GM19463 (cell line): ENCODE measurements at regions not wholly inside any gene's neighbourhood (a gene's known extent, or its start where the extent isn't known, plus 50 kb on each side); places are given as distances from the start of the nearest gene placed in this dataset.
"Not testable (repeated sequence)": the region's sequence is repeated elsewhere in the genome, so short reads cannot be mapped to it uniquely, and the experiment has no call there.

ENCODE experiments used
- ATAC-seq: cut with Tn5 transposase; IDR thresholded peaks from one replicate; pipeline ENCODE4 v1.9.1; 2021; ENCODE audit warnings: mild to moderate bottlenecking, moderate library complexity; ENCODE audit not compliant: unreplicated experiment

DNA sequence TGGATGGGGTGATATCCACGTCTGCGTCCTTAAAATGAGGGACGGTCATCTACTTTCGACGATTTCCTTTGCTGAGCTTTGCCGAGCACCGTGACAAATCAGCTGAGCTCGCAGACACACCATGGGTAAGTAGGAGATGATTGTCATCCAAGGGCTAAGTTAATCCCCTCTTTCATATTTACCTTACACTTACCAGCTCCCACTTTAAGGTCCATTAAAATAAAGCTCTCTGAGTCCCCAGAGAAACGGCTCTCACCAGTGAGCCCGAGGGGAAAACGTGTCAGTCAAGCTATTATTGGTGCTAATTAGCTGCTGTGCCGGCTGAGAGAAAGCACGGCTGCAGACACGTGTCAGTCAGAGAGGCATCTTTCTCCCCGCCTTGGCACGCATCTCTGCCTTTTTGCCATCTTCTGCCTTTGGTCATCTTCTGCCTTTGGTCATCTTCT is 72.2 kb downstream of the CRLF2 start:
- ATAC-seq, result no peak

DNA sequence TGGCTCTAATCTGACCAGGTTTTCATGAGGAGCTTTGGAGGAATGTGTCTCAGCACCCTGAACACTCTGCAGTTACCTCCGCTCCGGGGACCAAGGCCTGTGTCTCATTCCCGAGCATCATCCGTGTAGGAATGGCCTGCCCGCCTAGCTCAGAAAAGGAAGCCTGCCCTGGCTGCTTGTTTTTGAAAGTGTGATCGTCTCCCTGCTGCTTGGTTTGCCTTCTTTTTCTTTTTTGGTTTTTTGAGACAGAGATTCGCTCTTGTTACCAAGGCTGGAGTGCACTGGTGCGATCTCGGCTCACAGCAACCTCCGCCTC is 73.3 kb downstream of the CRLF2 start:
- ATAC-seq, result no peak

GRCh38 chrX:1138476-1139184 is 73.8 kb downstream of the CRLF2 start:
- ATAC-seq, result no peak

DNA sequence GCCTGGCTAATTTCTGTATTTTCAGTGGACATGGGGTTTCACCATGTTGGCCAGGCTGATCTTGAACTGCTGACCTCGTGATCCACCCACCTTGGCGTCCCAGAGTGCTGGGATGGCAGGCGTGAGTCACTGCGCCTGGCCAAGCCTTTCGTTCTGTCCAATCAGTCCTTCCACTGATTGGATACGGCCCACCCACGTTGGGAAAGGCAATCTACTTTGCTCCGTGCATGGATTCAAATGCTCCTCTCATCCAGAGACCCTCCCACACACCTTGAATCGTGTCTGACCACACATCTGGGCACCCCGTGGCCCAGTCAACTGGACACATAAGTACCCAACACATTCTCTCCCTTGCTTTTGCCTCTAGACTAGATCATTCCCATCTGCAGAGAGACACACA is 74.9 kb downstream of the CRLF2 start:
- ATAC-seq, result no peak

DNA sequence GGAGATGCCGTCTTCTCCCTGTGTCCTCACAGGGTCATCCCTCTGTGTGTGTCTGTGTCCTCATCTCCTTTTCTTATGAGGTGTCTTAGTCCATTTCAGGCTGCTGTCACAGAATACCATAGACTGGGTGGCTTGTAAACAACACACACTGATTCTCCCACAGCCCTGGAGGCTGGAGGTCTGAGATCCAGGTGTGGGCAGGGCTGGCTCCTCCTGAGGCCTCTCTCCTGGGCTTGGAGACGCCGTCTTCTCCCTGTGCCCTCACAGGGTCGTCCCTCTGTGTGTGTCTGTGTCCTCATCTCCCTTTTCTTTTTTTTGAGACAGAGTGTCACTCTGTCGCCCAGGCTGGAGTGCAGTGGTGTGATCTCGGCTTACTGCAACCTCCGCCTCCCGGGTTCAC is 75.9 kb downstream of the CRLF2 start:
- not testable (repeated sequence) for ATAC-seq

- ATAC-seq, result no peak
These were observed 77.5 kb downstream of the CRLF2 start for GRCh38 chrX:1134976-1135375.

- no peak for ATAC-seq
These were observed 78.3 kb downstream of the CRLF2 start for GRCh38 chrX:1134156-1134555.

GRCh38 chrX:1126738-1127137 is 85.7 kb downstream of the CRLF2 start:
- ATAC-seq, result no peak

- ATAC-seq, result no peak
These were observed 87.9 kb downstream of the CRLF2 start for GRCh38 chrX:1124531-1124930.

DNA sequence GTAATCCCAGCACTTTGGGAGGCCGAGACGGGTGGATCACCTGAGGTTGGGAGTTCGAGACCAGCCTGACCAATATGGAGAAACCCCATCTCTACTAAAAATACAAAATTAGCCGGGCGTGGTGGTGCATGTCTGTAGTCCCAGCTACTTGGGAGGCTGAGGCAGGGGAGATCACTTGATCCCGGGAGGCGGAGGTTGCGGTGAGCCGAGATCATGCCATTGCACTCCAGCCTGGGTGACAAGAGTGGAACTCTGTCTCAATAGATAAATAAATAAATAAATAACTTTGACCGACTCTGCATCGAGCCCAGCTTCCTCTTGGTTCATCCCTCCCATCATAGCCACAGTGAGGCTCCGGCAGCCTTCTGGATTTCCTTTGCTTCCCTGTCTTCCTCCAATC is 89.6 kb downstream of the CRLF2 start:
- ATAC-seq, result not testable (repeated sequence)

GRCh38 chrX:1119275-1119674 is 93.2 kb downstream of the CRLF2 start:
- ATAC-seq, result no peak

GRCh38 chrX:1118572-1119199 is 93.8 kb downstream of the CRLF2 start:
- ATAC-seq, result no peak

GRCh38 chrX:1115411-1115810 is 97.0 kb downstream of the CRLF2 start:
- not testable (repeated sequence) for ATAC-seq

GRCh38 chrX:1112321-1112720 is 100.1 kb downstream of the CRLF2 start:
- ATAC-seq, result no peak

DNA sequence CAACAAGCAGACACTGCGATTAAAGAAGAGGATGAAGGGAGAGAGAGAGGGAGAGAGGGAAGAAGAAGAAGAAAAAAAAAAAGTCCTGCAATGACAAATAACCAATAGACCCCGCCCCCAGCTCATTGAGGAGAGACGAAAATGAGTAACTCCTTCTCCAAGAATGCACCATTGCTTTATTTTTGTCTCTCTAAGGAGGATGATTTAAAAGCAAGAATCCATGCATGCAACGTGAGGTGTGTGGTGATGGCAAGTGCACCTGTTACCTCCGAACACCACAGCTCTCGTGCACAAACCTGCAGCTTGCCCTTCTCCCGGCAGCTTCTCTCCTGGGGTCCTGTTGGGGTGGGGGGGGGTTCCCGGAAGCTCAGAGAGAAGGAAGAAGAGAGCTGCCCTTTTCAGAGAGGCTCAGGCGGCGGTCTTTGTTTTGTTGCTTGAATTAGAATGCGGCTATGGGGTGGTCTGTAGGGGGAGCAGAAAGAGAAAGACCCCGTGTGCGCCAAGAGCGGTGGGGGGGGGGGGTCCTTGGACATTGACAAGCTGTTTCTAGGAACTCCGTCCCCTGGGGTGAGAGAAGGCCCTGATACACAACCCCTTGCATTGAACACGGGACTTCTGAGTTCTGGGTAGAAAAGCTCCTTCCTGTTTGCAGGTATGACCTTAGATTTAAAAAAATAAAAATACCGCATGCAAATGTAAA is 100.7 kb downstream of the CRLF2 start:
- ATAC-seq, result no peak

DNA sequence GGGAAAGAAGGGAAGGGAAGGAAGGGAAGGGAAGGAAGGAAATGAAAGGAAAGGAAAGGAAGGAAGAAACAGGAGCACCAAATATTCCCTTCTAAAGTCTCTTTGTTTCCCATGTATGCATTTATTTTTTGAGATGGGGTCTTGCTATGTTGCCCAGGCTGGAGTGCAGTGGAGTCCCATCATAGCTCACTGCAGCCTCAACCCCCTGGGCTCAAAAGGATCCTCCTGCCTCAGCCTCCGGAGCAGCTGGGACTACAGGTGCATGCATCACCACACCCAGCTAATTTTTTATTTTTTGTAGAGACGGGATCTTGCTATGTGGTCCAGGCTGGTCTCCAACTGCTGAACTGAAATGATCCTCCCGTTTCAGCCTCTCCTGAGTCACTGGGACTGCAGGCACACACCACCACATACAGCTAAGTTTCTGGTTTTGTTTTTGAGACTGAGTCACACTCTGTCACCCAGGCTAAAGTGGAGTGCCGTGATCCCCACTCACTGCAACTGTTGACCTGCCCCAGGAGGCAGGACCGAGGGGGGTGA is 102.8 kb downstream of the CRLF2 start:
- no peak for ATAC-seq

GRCh38 chrX:1108501-1109445 is 103.7 kb downstream of the CRLF2 start:
- no peak for ATAC-seq

DNA sequence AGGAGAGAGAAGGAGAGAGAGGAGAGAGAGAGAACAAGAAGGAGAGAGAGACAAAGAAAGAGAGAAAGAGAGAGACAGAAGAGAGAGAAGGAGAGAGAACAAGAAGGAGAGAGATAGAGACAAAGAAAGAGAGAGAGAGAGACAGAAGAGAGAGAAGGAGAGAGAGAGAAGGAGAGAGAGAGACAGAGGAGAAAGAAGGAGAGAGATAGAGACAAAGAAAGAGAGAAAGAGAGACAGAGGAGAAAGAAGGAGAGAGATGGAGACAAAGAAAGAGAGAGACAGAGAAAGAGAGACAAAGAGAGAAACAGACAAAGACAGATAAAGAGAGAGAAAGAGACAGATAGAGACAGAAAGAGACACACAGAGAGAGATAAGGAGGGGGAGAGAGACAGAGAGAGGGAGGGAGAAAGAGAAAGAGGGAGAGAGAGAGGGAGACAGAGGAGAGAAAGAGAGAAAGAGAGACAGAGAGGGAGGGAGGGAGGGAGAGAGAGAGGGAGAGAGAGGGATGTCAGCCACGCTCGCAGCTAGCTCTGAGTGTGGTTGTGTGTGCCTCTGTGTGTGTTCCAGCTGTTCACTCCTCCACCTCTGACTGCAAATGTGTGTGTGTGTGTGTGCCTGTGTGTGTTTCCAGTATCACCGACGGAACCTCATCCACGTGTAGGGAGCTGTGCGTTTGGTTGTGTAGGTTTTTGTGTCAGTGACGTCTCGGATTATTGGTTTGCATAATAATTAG is 105.8 kb downstream of the CRLF2 start:
- ATAC-seq, result no peak

- no peak for ATAC-seq
These were observed 106.6 kb downstream of the CRLF2 start for GRCh38 chrX:1105671-1106419.
